Osteoblast (primary cell): ENCODE measurements at regions not wholly inside any gene's neighbourhood (a gene's known extent, or its start where the extent isn't known, plus 50 kb on each side); places are given as distances from the start of the nearest gene placed in this dataset.

Experiments
- DNase-seq: peaks from one replicate; pipeline ENCODE4 v3.0.0; 2011; ENCODE audit warnings: low spot score, mixed read lengths; ENCODE audit not compliant: insufficient read length; ENCODE audit errors: missing footprints
- H2AFZ ChIP-seq: 2 replicates; pipeline ENCODE4 v1.6.0; 2011; ENCODE audit warnings: mild to moderate bottlenecking, low read length
- H3K27ac ChIP-seq: 2 replicates; pipeline ENCODE4 v1.5.1; 2011; ENCODE audit warnings: mild to moderate bottlenecking, low read depth, low read length, moderate library complexity
- H3K27me3 ChIP-seq: 2 replicates; pipeline ENCODE4 v1.6.0; 2012; ENCODE audit warnings: mild to moderate bottlenecking, control low read depth, inconsistent platforms, low read length, moderate library complexity; ENCODE audit not compliant: insufficient read depth
- H3K36me3 ChIP-seq: 2 replicates; pipeline ENCODE4 v1.5.1; 2011; ENCODE audit warnings: mild to moderate bottlenecking, low read length, control low read depth, moderate library complexity; ENCODE audit not compliant: insufficient read depth
- H3K4me1 ChIP-seq: 2 replicates; pipeline ENCODE4 v1.5.1; 2011; ENCODE audit warnings: mild to moderate bottlenecking, low read length, control low read depth, moderate library complexity; ENCODE audit not compliant: insufficient read depth
- H3K4me2 ChIP-seq: 2 replicates; pipeline ENCODE4 v1.6.0; 2011; ENCODE audit warnings: mild to moderate bottlenecking, low read length; ENCODE audit not compliant: insufficient read depth
- H3K4me3 ChIP-seq: fragments of 200-600 bp; sonication (generic); 3 replicates; pipeline ENCODE4 v1.5.1; 2012; ENCODE audit warnings: mild to moderate bottlenecking, low read length, inconsistent platforms; ENCODE audit not compliant: insufficient read depth
- H3K79me2 ChIP-seq: 2 replicates; pipeline ENCODE4 v1.6.0; 2012; ENCODE audit warnings: mild to moderate bottlenecking, low read length, control low read depth, inconsistent platforms; ENCODE audit not compliant: insufficient read depth
- H3K9me3 ChIP-seq: 2 replicates; pipeline ENCODE4 v1.5.1; 2011; ENCODE audit warnings: low read depth, low read length, control low read depth
- H4K20me1 ChIP-seq: 2 replicates; pipeline ENCODE4 v1.6.0; 2012; ENCODE audit warnings: mild to moderate bottlenecking, low read length, control low read depth; ENCODE audit not compliant: insufficient read depth
- CTCF ChIP-seq: IDR thresholded peaks from 2 replicates; pipeline ENCODE4 v1.5.1; 2011; ENCODE audit warnings: mild to moderate bottlenecking, low read depth, low read length, moderate library complexity; ENCODE audit errors: extremely low read depth

- DNase-seq = no peak
- H3K36me3 ChIP-seq = no peaks in the 10 kb centered on the region
- peaks cover 2% of the 10 kb centered on the region for H3K9me3 ChIP-seq
- no peak overlapping the region for H3K27ac ChIP-seq
- H3K4me3 ChIP-seq = no peak overlapping the region
- no peak overlapping the region for H3K4me2 ChIP-seq
- H3K79me2 ChIP-seq = no peaks in the 10 kb centered on the region
- H3K27me3 ChIP-seq = no peaks in the 10 kb centered on the region
- no peaks in the 10 kb centered on the region for H4K20me1 ChIP-seq
- no peak overlapping the region for H2AFZ ChIP-seq
- no peaks in the 10 kb centered on the region for H3K4me1 ChIP-seq
- TF ChIP-seq CTCF = no peak
Observed at GRCh38 chr10:128739930-128740329, 613.7 kb upstream of the MKI67 start.

- Histone ChIP-seq H3K79me2 (no peaks in the 10 kb centered on the region), H3K4me1 (no peaks in the 10 kb centered on the region), H3K27me3 (no peaks in the 10 kb centered on the region)
Observed at GRCh38 chr10:128741180-128741579, 615.0 kb upstream of the MKI67 start.

GRCh38 chr10:128741680-128742079 lies 615.5 kb upstream of the MKI67 start:
- H3K4me2 ChIP-seq = no peak overlapping the region
- H3K4me1 ChIP-seq = no peaks in the 10 kb centered on the region
- no peak for DNase-seq
- no peak for TF ChIP-seq CTCF
- no peak overlapping the region for H2AFZ ChIP-seq
- H3K27me3 ChIP-seq = no peaks in the 10 kb centered on the region
- H3K27ac ChIP-seq = no peak overlapping the region
- H4K20me1 ChIP-seq = no peaks in the 10 kb centered on the region
- H3K36me3 ChIP-seq = no peaks in the 10 kb centered on the region
- no peak overlapping the region for H3K4me3 ChIP-seq
- H3K9me3 ChIP-seq = peaks cover 2% of the 10 kb centered on the region
- H3K79me2 ChIP-seq = no peaks in the 10 kb centered on the region

More at GRCh38 chr10:128741180-128741579, 615.0 kb upstream of the MKI67 start:
- no peak for DNase-seq
- Histone ChIP-seq H3K36me3 (no peaks in the 10 kb centered on the region), H3K27ac (no peak overlapping the region), H3K4me2 (no peak overlapping the region), H3K9me3 (peaks cover 2% of the 10 kb centered on the region), H2AFZ (no peak overlapping the region), H4K20me1 (no peaks in the 10 kb centered on the region), H3K4me3 (no peak overlapping the region)
- TF ChIP-seq CTCF = no peak

GRCh38 chr10:128744092-128744491 lies 617.9 kb upstream of the MKI67 start:
- H3K4me2 ChIP-seq = no peak overlapping the region
- H2AFZ ChIP-seq = no peak overlapping the region
- peaks cover 2% of the 10 kb centered on the region for H3K9me3 ChIP-seq
- no peaks in the 10 kb centered on the region for H3K36me3 ChIP-seq
- H3K4me1 ChIP-seq = no peaks in the 10 kb centered on the region
- H3K79me2 ChIP-seq = no peaks in the 10 kb centered on the region
- H3K27me3 ChIP-seq = no peaks in the 10 kb centered on the region
- no peak for TF ChIP-seq CTCF
- no peak overlapping the region for H3K27ac ChIP-seq
- H4K20me1 ChIP-seq = no peaks in the 10 kb centered on the region
- DNase-seq = no peak
- no peak overlapping the region for H3K4me3 ChIP-seq
